B cell (primary cell): ENCODE measurements at regions not wholly inside any gene's neighbourhood (a gene's known extent, or its start where the extent isn't known, plus 50 kb on each side); places are given as distances from the start of the nearest gene placed in this dataset.

ENCODE experiments used
- ATAC-seq: fragments of 200-7000 bp; cut with Tn5 transposase; one replicate; pipeline ENCODE4 v1.10.0; 2021; ENCODE audit warnings: low read depth, mild to moderate bottlenecking, moderate number of reproducible peaks, moderate library complexity
- CTCF ChIA-PET: fragments of 350-600 bp; sonication (Branson Sonifier 250); formaldehyde crosslinking; loops from one replicate; lab custom pipeline; 2021; ENCODE audit warnings: antibody characterized with exemption, inconsistent platforms; lab: Charles Lee
- POLR2A ChIA-PET: fragments of 350-600 bp; sonication (Branson Sonifier 250); formaldehyde crosslinking; loops from one replicate; lab custom pipeline; 2021; ENCODE audit warnings: antibody characterized with exemption; lab: Charles Lee
- DNase-seq: peaks from one replicate; pipeline ENCODE4 v3.0.0; 2013
- H2AFZ ChIP-seq: 2 replicates; pipeline ENCODE4 v1.6.1; 2012; ENCODE audit warnings: mild to moderate bottlenecking, low read depth, low read length; ENCODE audit not compliant: insufficient read depth, poor library complexity, severe bottlenecking
- H3K27ac ChIP-seq, 2 donors: 1 replicate in 1 of 2; 2 replicates in 1 of 2; pipeline ENCODE4 v1.5.1; 2012 to 2013; ENCODE audit warnings: low read length in 2 of 2, mild to moderate bottlenecking in 2 of 2, moderate library complexity in 1 of 2
- H3K27me3 ChIP-seq, 4 experiments: fragments of 200-600 bp in 1 of 4; sonication (generic) in 1 of 4; replicated peaks in 1 of 4; 1 replicate in 2 of 4; 2 replicates in 2 of 4; pipeline versions ENCODE4 v1.6.1 to v1.7.0; 2013 to 2016; ENCODE audit warnings: low read length in 3 of 4, mild to moderate bottlenecking in 2 of 4, mixed read lengths in 1 of 4, moderate library complexity in 1 of 4; ENCODE audit not compliant: insufficient read depth in 4 of 4, control insufficient read depth in 3 of 4; ENCODE audit errors: control extremely low read depth in 1 of 4
- H3K36me3 ChIP-seq, 2 experiments: replicated peaks in 1 of 2; 1 replicate in 1 of 2; 2 replicates in 1 of 2; pipeline versions ENCODE4 v1.6.1 to v1.7.1; 2013; ENCODE audit warnings: low read length in 1 of 2; ENCODE audit not compliant: insufficient read depth in 2 of 2, control insufficient read depth in 1 of 2; ENCODE audit errors: control extremely low read depth in 1 of 2, extremely low read depth in 1 of 2
- H3K4me1 ChIP-seq, 2 donors: fragments of 200-600 bp in 1 of 2; sonication (generic) in 1 of 2; 1 replicate in 1 of 2; 2 replicates in 1 of 2; pipeline versions ENCODE4 v1.5.1 to v1.6.1; 2013 to 2017; ENCODE audit warnings: low read length in 2 of 2; ENCODE audit not compliant: control insufficient read depth in 2 of 2, insufficient read depth in 2 of 2
- H3K4me2 ChIP-seq: replicated peaks from 2 replicates; pipeline ENCODE3; 2012; ENCODE audit warnings: mild to moderate bottlenecking, low read depth, low read length; ENCODE audit not compliant: poor library complexity, severe bottlenecking
- H3K4me3 ChIP-seq, 5 experiments: fragments of 200-600 bp in 1 of 5; sonication (generic) in 1 of 5; 1 replicate in 3 of 5; 2 replicates in 2 of 5; pipeline versions ENCODE4 v1.5.1 to v1.7.0; 2011 to 2016; ENCODE audit warnings: low read length in 4 of 5, mild to moderate bottlenecking in 4 of 5, low read depth in 2 of 5, control low read depth in 1 of 5, moderate library complexity in 1 of 5; ENCODE audit not compliant: insufficient read depth in 1 of 5; ENCODE audit errors: control extremely low read depth in 1 of 5, extremely low read depth in 1 of 5
- H3K79me2 ChIP-seq: fragments of 200-600 bp; sonication (generic); one replicate; pipeline ENCODE4 v1.6.0; 2016; ENCODE audit warnings: low read length; ENCODE audit not compliant: control insufficient read depth, insufficient read depth
- H3K9ac ChIP-seq: fragments of 200-600 bp; sonication (generic); 2 replicates; pipeline ENCODE4 v1.6.1; 2017; ENCODE audit warnings: mild to moderate bottlenecking, low read length, moderate library complexity
- H3K9me3 ChIP-seq, 3 donors: one replicate each; pipeline versions ENCODE4 v1.6.1 to v1.7.1; 2013; ENCODE audit warnings: low read length in 2 of 3; ENCODE audit not compliant: control insufficient read depth in 2 of 3, insufficient read depth in 1 of 3; ENCODE audit errors: control extremely low read depth in 1 of 3
- H4K20me1 ChIP-seq: 2 replicates; pipeline ENCODE4 v1.6.0; 2012; ENCODE audit warnings: mild to moderate bottlenecking, low read length; ENCODE audit not compliant: insufficient read depth, control insufficient read depth, poor library complexity, severe bottlenecking
- H3K27ac Mint-ChIP-seq: one replicate; pipeline ENCODE4 v1.8.0; 2021; ENCODE audit warnings: mixed read lengths
- H3K27me3 Mint-ChIP-seq: one replicate; pipeline ENCODE4 v1.8.0; 2021; ENCODE audit warnings: mixed read lengths
- H3K4me1 Mint-ChIP-seq: one replicate; pipeline ENCODE4 v1.8.0; 2021; ENCODE audit warnings: mixed read lengths
- H3K4me3 Mint-ChIP-seq: one replicate; pipeline ENCODE4 v1.8.0; 2021; ENCODE audit warnings: mixed read lengths
- H3K9me3 Mint-ChIP-seq: one replicate; pipeline ENCODE4 v1.8.0; 2022; ENCODE audit warnings: mixed read lengths; ENCODE audit not compliant: insufficient read depth
- CTCF ChIP-seq: fragments of 200-600 bp; IDR thresholded peaks from one replicate; pipeline ENCODE4 v1.8.0; 2022; ENCODE audit warnings: antibody characterized with exemption, mild to moderate bottlenecking
- EZH2 ChIP-seq: IDR thresholded peaks from 2 replicates; pipeline ENCODE4 v1.6.1; 2012; ENCODE audit warnings: borderline replicate concordance, low read depth, mild to moderate bottlenecking, moderate library complexity, low read length; ENCODE audit not compliant: insufficient read depth, poor library complexity, severe bottlenecking
- WGBS: methylation state at CpG from one replicate; pipeline ENCODE4 v1.1.5; 2013; ENCODE audit warnings: missing lambda C conversion rate; ENCODE audit not compliant: insufficient coverage; 5-methylcytosine and 5-hydroxymethylcytosine counted together
- intact Hi-C: fragments of 100-400 bp; cut with micrococcal nuclease; formaldehyde crosslinking; loops from one replicate; pipeline ENCODE4 v1.10.0; 2022

- H3K4me1 Mint-ChIP-seq = no peaks in the 10 kb centered on the region
- Histone ChIP-seq H3K79me2 (no peaks in the 10 kb centered on the region), H3K9ac (no peak overlapping the region), H3K36me3 (no peaks in the 10 kb centered on the region), H3K27ac (no peak overlapping the region), H3K9me3 (peaks cover 0 to 7% (median 4%) of the 10 kb centered on the region in 3 donors), H3K4me2 (no peak overlapping the region), H3K4me1 (no peaks in the 10 kb centered on the region), H4K20me1 (no peaks in the 10 kb centered on the region), H3K4me3 (no peak overlapping the region), H2AFZ (no peak overlapping the region), H3K27me3 (no peaks in the 10 kb centered on the region)
- no peak overlapping the region for H3K4me3 Mint-ChIP-seq
- POLR2A ChIA-PET = no interaction called here
- no CpG with 5 or more reads among the region's 2 CpGs for WGBS
- intact Hi-C loops = no loop called here
- no peak overlapping the region for H3K27ac Mint-ChIP-seq
- no peaks in the 10 kb centered on the region for H3K27me3 Mint-ChIP-seq
- TF ChIP-seq EZH2 (no peak), CTCF (no peak)
- peaks cover 4% of the 10 kb centered on the region for H3K9me3 Mint-ChIP-seq
- DNase-seq (no peak), ATAC-seq (no peak)
- CTCF ChIA-PET = no interaction called here
Observed at GRCh38 chr6:9257215-9257614, 821.9 kb upstream of the SLC35B3 start.

- H3K9me3 ChIP-seq = no peaks in the 10 kb centered on the region
- intact Hi-C loops = no loop called here
- no peak overlapping the region for H3K4me3 ChIP-seq
- H3K4me1 ChIP-seq = no peaks in the 10 kb centered on the region
- Mint-ChIP-seq H3K27me3 (no peaks in the 10 kb centered on the region), H3K27ac (no peak overlapping the region), H3K4me1 (no peaks in the 10 kb centered on the region), H3K9me3 (no peaks in the 10 kb centered on the region), H3K4me3 (no peak overlapping the region)
- 83% methylated on average over 5 of the region's 9 CpGs for WGBS
- no peaks in the 10 kb centered on the region for H3K79me2 ChIP-seq
- no peak overlapping the region for H2AFZ ChIP-seq
- H4K20me1 ChIP-seq = no peaks in the 10 kb centered on the region
- no peak for TF ChIP-seq EZH2
- no peak for TF ChIP-seq CTCF
- ATAC-seq (no peak), DNase-seq (no peak)
- H3K9ac ChIP-seq = no peak overlapping the region
- no peak overlapping the region for H3K4me2 ChIP-seq
- no peaks in the 10 kb centered on the region for H3K36me3 ChIP-seq
- ChIA-PET POLR2A (no interaction called here), CTCF (no interaction called here)
- H3K27me3 ChIP-seq = no peaks in the 10 kb centered on the region
- no peak overlapping the region for H3K27ac ChIP-seq
Observed at GRCh38 chr6:9254251-9254650, 818.9 kb upstream of the SLC35B3 start.
